ENCODE measurements at regions not wholly inside any gene's neighbourhood (a gene's known extent, or its start where the extent isn't known, plus 50 kb on each side); places are given as distances from the start of the nearest gene placed in this dataset.

DNA sequence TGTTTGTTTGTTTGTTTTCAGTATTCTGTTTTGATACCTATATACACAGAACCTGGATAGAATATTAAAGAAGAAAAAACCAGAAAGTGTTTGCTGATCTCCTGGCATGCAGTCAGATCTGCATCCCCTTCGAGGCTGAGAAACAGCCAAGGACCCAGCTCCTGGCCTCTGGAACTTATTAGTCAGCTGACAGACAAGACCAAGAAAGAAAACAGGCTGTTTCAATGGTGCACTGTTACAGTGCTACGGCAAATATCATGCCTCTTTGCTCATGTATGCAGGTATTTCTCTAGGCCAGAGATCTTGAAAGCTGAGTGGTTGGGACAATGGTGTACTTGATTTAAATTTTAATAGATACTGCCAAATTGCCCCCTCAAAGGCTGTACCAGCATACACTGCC is 95.0 kb downstream of the C5orf15 start (continued):
- TF ChIP-seq CHD7 (IDR thresholded peaks at IDR 0.05; ENCODE audit: insufficient replicate concordance, low read length) (no peak), GTF2F1 (IDR thresholded peaks at IDR 0.05; ENCODE audit: borderline replicate concordance, low read depth, low read length) (no peak), PHF8 (conservative IDR thresholded peaks at IDR 0.05; ENCODE audit: low read depth, low read length) (no peak), SP1 (IDR thresholded peaks at IDR 0.05; ENCODE audit: low read depth, low read length) (no peak), TAF1 (IDR thresholded peaks at IDR 0.05; ENCODE audit: low read depth, low read length) (no peak), TAF7 (optimal IDR thresholded peaks at IDR 0.05; ENCODE audit: borderline replicate concordance, low read depth, low read length) (no peak), RBBP5 (IDR thresholded peaks at IDR 0.05; ENCODE audit: borderline replicate concordance, low read depth, low read length) (no peak), RXRA (IDR thresholded peaks at IDR 0.05; ENCODE audit: insufficient read depth, low read depth, low read length) (no peak), POU5F1 (IDR thresholded peaks at IDR 0.05; ENCODE audit: low read depth, low read length) (no peak), SIX5 (IDR thresholded peaks at IDR 0.05; ENCODE audit: low read depth, low read length) (no peak), TEAD4 (IDR thresholded peaks at IDR 0.05; ENCODE audit: low read depth, low read length) (no peak), CBX5 (IDR thresholded peaks at IDR 0.05; ENCODE audit: low read depth, low read length) (no peak), RFX5 (IDR thresholded peaks at IDR 0.05; ENCODE audit: borderline replicate concordance, low read depth, low read length) (no peak)
